ENCODE measurements at regions not wholly inside any gene's neighbourhood (a gene's known extent, or its start where the extent isn't known, plus 50 kb on each side); places are given as distances from the start of the nearest gene placed in this dataset.

GRCh38 chr6:164693944-164694343, 615.5 kb downstream of the C6orf118 start:
- no peak for TF ChIP-seq NFIC (IDR thresholded peaks at IDR 0.05)
- TF ChIP-seq TCF12 (IDR thresholded peaks at IDR 0.05; ENCODE audit: low read depth): no peak
- no peak for TF ChIP-seq YY1 (IDR thresholded peaks at IDR 0.05; ENCODE audit: low read depth)
- TF ChIP-seq MAX (IDR thresholded peaks at IDR 0.05): no peak

DNA sequence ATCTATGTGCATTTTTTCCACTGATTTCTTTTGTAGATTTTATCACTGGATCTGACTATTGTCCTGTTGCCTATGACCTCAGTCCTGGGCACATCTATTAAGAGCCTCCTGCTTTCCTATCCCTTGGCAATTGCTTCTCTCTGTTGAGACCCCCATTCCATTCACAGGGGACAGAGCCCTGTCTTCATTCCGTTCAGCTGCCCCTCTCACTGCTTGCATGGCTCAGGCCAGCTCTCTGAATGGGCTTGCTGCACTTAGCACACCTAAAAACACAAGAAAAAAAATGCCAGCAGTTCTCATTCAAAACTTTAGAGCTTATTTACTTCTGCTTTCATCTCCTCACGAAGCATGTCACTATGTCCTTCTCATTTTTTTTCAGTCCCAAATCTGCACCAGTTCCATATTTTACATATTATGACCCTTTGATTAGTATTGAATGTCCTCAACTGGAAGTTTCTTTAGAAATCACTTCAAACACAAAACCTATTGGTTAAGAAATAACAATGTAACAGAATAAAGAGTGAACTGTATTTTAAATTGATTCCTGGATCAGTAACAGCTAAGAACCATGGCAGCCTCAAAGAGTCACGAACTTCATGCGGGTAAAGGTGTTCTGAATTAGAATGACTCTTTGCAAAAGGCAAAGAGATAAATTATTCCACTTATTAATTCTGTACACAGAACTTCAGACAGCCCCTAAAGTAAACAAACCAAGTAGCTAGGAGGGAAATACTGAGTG, 616.5 kb downstream of the C6orf118 start:
- TF ChIP-seq TCF12 (IDR thresholded peaks at IDR 0.05; ENCODE audit: low read depth) (no peak), TEAD4 (IDR thresholded peaks at IDR 0.05) (no peak), CEBPB (IDR thresholded peaks at IDR 0.05) (no peak), NFIC (IDR thresholded peaks at IDR 0.05) (no peak), TAF1 (IDR thresholded peaks at IDR 0.05; ENCODE audit: low read depth) (no peak), YY1 (IDR thresholded peaks at IDR 0.05; ENCODE audit: low read depth) (no peak), CREB1 (IDR thresholded peaks at IDR 0.05; ENCODE audit: low read depth) (no peak), MAX (IDR thresholded peaks at IDR 0.05) (no peak), EGR1 (IDR thresholded peaks at IDR 0.05) (no peak), RAD21 (IDR thresholded peaks at IDR 0.05; ENCODE audit: low read depth) (no peak), ZBTB7A (IDR thresholded peaks at IDR 0.05; ENCODE audit: low read depth) (no peak), USF1 (IDR thresholded peaks at IDR 0.05) (no peak), FOXM1 (IDR thresholded peaks at IDR 0.05; ENCODE audit: borderline replicate concordance, low read depth) (no peak), EP300 (IDR thresholded peaks at IDR 0.05; ENCODE audit: borderline replicate concordance) (no peak)
- TF ChIP-seq, protein P1, sequence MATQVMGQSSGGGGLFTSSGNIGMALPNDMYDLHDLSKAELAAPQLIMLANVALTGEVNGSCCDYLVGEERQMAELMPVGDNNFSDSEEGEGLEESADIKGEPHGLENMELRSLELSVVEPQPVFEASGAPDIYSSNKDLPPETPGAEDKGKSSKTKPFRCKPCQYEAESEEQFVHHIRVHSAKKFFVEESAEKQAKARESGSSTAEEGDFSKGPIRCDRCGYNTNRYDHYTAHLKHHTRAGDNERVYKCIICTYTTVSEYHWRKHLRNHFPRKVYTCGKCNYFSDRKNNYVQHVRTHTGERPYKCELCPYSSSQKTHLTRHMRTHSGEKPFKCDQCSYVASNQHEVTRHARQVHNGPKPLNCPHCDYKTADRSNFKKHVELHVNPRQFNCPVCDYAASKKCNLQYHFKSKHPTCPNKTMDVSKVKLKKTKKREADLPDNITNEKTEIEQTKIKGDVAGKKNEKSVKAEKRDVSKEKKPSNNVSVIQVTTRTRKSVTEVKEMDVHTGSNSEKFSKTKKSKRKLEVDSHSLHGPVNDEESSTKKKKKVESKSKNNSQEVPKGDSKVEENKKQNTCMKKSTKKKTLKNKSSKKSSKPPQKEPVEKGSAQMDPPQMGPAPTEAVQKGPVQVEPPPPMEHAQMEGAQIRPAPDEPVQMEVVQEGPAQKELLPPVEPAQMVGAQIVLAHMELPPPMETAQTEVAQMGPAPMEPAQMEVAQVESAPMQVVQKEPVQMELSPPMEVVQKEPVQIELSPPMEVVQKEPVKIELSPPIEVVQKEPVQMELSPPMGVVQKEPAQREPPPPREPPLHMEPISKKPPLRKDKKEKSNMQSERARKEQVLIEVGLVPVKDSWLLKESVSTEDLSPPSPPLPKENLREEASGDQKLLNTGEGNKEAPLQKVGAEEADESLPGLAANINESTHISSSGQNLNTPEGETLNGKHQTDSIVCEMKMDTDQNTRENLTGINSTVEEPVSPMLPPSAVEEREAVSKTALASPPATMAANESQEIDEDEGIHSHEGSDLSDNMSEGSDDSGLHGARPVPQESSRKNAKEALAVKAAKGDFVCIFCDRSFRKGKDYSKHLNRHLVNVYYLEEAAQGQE (IDR thresholded peaks at IDR 0.05; ENCODE audit: low read depth): no peak

DNA sequence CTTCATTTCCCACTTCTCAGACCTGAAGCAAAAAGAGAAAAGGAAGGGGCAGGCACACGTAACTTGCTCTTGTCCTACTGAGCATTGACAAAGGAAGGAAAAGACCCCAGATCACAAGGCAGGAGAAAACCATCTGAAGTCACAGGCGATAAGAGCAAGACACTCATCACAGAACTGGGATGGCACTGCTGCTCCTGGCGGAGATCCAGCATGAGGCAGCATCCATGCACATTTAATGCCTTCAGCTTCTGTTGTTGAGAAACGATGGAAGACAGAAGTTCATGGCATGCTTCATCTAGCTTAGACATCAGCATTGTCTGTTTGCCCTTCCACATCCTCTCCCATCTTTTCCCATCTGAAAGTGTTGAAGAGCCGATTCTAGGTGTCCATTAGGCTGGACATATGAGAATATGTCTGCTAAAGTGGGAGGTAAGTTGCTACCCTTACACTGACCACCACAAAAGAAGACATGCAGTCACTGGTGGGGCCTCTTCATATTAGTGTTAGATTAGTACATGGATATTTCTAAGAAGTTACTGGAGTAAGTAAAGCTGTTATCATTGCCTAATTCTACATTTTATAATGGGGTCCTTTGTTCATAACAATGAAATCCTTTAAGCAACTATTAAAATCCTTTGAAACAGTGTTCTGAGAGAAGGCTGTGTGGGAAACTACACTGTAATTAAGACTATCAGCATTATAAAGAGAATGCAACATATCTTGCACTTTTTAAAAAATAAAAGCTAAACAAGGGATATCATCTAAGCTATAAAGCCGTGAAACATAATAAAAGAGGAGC, 618.5 kb downstream of the C6orf118 start:
- TF ChIP-seq FOXM1 (IDR thresholded peaks at IDR 0.05; ENCODE audit: borderline replicate concordance, low read depth): no peak
- TF ChIP-seq, protein P1 (IDR thresholded peaks at IDR 0.05; ENCODE audit: low read depth): no peak
- TF ChIP-seq ZBTB7A (IDR thresholded peaks at IDR 0.05; ENCODE audit: low read depth): no peak
- no peak for TF ChIP-seq CEBPB (IDR thresholded peaks at IDR 0.05)
- no peak for TF ChIP-seq TEAD4 (IDR thresholded peaks at IDR 0.05)
- no peak for TF ChIP-seq CREB1 (IDR thresholded peaks at IDR 0.05; ENCODE audit: low read depth)
- TF ChIP-seq NFIC (IDR thresholded peaks at IDR 0.05): no peak
- no peak for TF ChIP-seq EGR1 (IDR thresholded peaks at IDR 0.05)
- TF ChIP-seq USF1 (IDR thresholded peaks at IDR 0.05): no peak
- TF ChIP-seq EP300 (IDR thresholded peaks at IDR 0.05; ENCODE audit: borderline replicate concordance): no peak
- TF ChIP-seq YY1 (IDR thresholded peaks at IDR 0.05; ENCODE audit: low read depth): no peak
- no peak for TF ChIP-seq TCF12 (IDR thresholded peaks at IDR 0.05; ENCODE audit: low read depth)
- TF ChIP-seq TAF1 (IDR thresholded peaks at IDR 0.05; ENCODE audit: low read depth): no peak

GRCh38 chr6:164690241-164690640, 619.2 kb downstream of the C6orf118 start:
- TF ChIP-seq EP300 (IDR thresholded peaks at IDR 0.05; ENCODE audit: borderline replicate concordance) (no peak), TAF1 (IDR thresholded peaks at IDR 0.05; ENCODE audit: low read depth) (no peak), FOXM1 (IDR thresholded peaks at IDR 0.05; ENCODE audit: borderline replicate concordance, low read depth) (no peak), MAX (IDR thresholded peaks at IDR 0.05) (no peak), TCF12 (IDR thresholded peaks at IDR 0.05; ENCODE audit: low read depth) (no peak), ZBTB7A (IDR thresholded peaks at IDR 0.05; ENCODE audit: low read depth) (no peak), RAD21 (IDR thresholded peaks at IDR 0.05; ENCODE audit: low read depth) (no peak), USF1 (IDR thresholded peaks at IDR 0.05) (no peak), EGR1 (IDR thresholded peaks at IDR 0.05) (no peak), YY1 (IDR thresholded peaks at IDR 0.05; ENCODE audit: low read depth) (no peak)
